ENCODE measurements at regions not wholly inside any gene's neighbourhood (a gene's known extent, or its start where the extent isn't known, plus 50 kb on each side); places are given as distances from the start of the nearest gene placed in this dataset.

- TF ChIP-seq CTCF (IDR thresholded peaks at IDR 0.05; ENCODE audit: control extremely low read depth, extremely low read depth, low read depth, missing control alignments): no peak
- no peak for DNase-seq (ENCODE audit: extremely low spot score)
- ChIA-PET POLR2A (no interaction called here), CTCF (no interaction called here)
Observed at GRCh38 chr2:238502088-238502810, 75.5 kb downstream of the ASB1 start.

- POLR2A ChIA-PET: no interaction called here
- CTCF ChIA-PET: no interaction called here
- DNase-seq (ENCODE audit: extremely low spot score): no peak
- TF ChIP-seq CTCF (IDR thresholded peaks at IDR 0.05; ENCODE audit: control extremely low read depth, extremely low read depth, low read depth, missing control alignments): no peak
Observed at GRCh38 chr2:238502956-238503791, 76.4 kb downstream of the ASB1 start.

- CTCF ChIA-PET: no interaction called here
Observed at GRCh38 chr2:238504181-238504931, 77.6 kb downstream of the ASB1 start.

GRCh38 chr2:238505119-238505891 is 78.6 kb downstream of the ASB1 start:
- TF ChIP-seq CTCF (IDR thresholded peaks at IDR 0.05; ENCODE audit: control extremely low read depth, extremely low read depth, low read depth, missing control alignments): no peak
- DNase-seq (ENCODE audit: extremely low spot score): no peak
- CTCF ChIA-PET: no interaction called here
- POLR2A ChIA-PET: no interaction called here

More at GRCh38 chr2:238504181-238504931, 77.6 kb downstream of the ASB1 start:
- DNase-seq (ENCODE audit: extremely low spot score): no peak
- no peak for TF ChIP-seq CTCF (IDR thresholded peaks at IDR 0.05; ENCODE audit: control extremely low read depth, extremely low read depth, low read depth, missing control alignments)
- POLR2A ChIA-PET: no interaction called here

- CTCF ChIA-PET: no interaction called here
Observed at GRCh38 chr2:238505892-238506280, 79.2 kb downstream of the ASB1 start.

More at GRCh38 chr2:238505892-238506280, 79.2 kb downstream of the ASB1 start:
- TF ChIP-seq CTCF (IDR thresholded peaks at IDR 0.05; ENCODE audit: control extremely low read depth, extremely low read depth, low read depth, missing control alignments): no peak
- POLR2A ChIA-PET: no interaction called here
- DNase-seq (ENCODE audit: extremely low spot score): no peak
